Fibroblast of lung (primary cell): ENCODE measurements at regions not wholly inside any gene's neighbourhood (a gene's known extent, or its start where the extent isn't known, plus 50 kb on each side); places are given as distances from the start of the nearest gene placed in this dataset.

Experiments
- CTCF ChIP-seq, 2 donors: IDR thresholded peaks in 1 of 2; conservative IDR thresholded peaks in 1 of 2; 1 replicate in 1 of 2; 2 replicates in 1 of 2; pipeline ENCODE4 v1.5.1; 2011 to 2012; ENCODE audit warnings: low read length in 2 of 2, control low read depth in 1 of 2, inconsistent platforms in 1 of 2, low read depth in 1 of 2, mild to moderate bottlenecking in 1 of 2
- EZH2 ChIP-seq: IDR thresholded peaks from 2 replicates; pipeline ENCODE4 v1.5.1; 2012; ENCODE audit warnings: low read length, control low read depth, mild to moderate bottlenecking; ENCODE audit errors: missing control alignments

GRCh38 chr1:30037251-30038118 lies 685.9 kb downstream of the MATN1 start:
- TF ChIP-seq CTCF (conservative IDR thresholded peaks at IDR 0.05 in 1 of 2, IDR thresholded peaks at IDR 0.05 in 1 of 2; ENCODE audit: low read depth in 1 of 2, low read length in 2 of 2), result no peak
- no peak for TF ChIP-seq EZH2
